ENCODE measurements at regions not wholly inside any gene's neighbourhood (a gene's known extent, or its start where the extent isn't known, plus 50 kb on each side); places are given as distances from the start of the nearest gene placed in this dataset.
A peak's percentile ranks its signal among the peaks of the same experiment; 100 is the strongest.

GRCh38 chr14:22149058-22149457 is 440.0 kb downstream of the DAD1 start:
- WGBS, 2 donors: 91% methylated on average over 3 of the region's 3 CpGs
- H3K4me1 ChIP-seq: no peaks in the 10 kb centered on the region
- H3K27ac ChIP-seq: no peak overlapping the region
- no peaks in the 10 kb centered on the region for H3K9me3 ChIP-seq
- intact Hi-C loops (cut with DNase I): no loop called here
- H3K36me3 ChIP-seq: no peaks in the 10 kb centered on the region
- no peak for DNase-seq
- no peaks in the 10 kb centered on the region for H3K27me3 ChIP-seq
- no peak overlapping the region for H3K4me3 ChIP-seq (replicated peaks in 1 of 3)
- no peak for TF ChIP-seq POLR2A (IDR thresholded peaks at IDR 0.05)
- no peak for TF ChIP-seq CTCF (IDR thresholded peaks at IDR 0.05)

GRCh38 chr14:22147716-22148115 is 441.3 kb downstream of the DAD1 start:
- Histone ChIP-seq H3K27me3 (no peaks in the 10 kb centered on the region), H3K36me3 (no peaks in the 10 kb centered on the region), H3K4me3 (replicated peaks in 1 of 3) (no peak overlapping the region), H3K27ac (no peak overlapping the region), H3K4me1 (no peaks in the 10 kb centered on the region), H3K9me3 (no peaks in the 10 kb centered on the region)
- TF ChIP-seq CTCF (IDR thresholded peaks at IDR 0.05) (no peak), POLR2A (IDR thresholded peaks at IDR 0.05) (no peak)
- intact Hi-C loops (cut with DNase I): no loop called here
- DNase-seq: no peak
- 81 to 84% methylated on average over 3 of the region's 3 CpGs for WGBS, 2 donors

GRCh38 chr14:22143363-22143762 is 445.7 kb downstream of the DAD1 start:
- Histone ChIP-seq H3K36me3 (no peaks in the 10 kb centered on the region), H3K27ac (no peak overlapping the region), H3K9me3 (no peaks in the 10 kb centered on the region), H3K4me3 (replicated peaks in 1 of 3) (no peak overlapping the region), H3K27me3 (no peaks in the 10 kb centered on the region), H3K4me1 (no peaks in the 10 kb centered on the region)
- intact Hi-C loops (cut with DNase I): no loop called here
- no peak for TF ChIP-seq CTCF (IDR thresholded peaks at IDR 0.05)
- TF ChIP-seq POLR2A (IDR thresholded peaks at IDR 0.05): no peak
- no peak for DNase-seq
- 91 to 92% methylated on average over 2 of the region's 2 CpGs for WGBS, 2 donors

- TF ChIP-seq POLR2A (IDR thresholded peaks at IDR 0.05) (no peak), CTCF (IDR thresholded peaks at IDR 0.05) (no peak)
- Histone ChIP-seq H3K4me1 (no peaks in the 10 kb centered on the region), H3K9me3 (no peaks in the 10 kb centered on the region), H3K27me3 (no peaks in the 10 kb centered on the region), H3K27ac (no peak overlapping the region), H3K4me3 (replicated peaks in 1 of 3) (no peak overlapping the region), H3K36me3 (no peaks in the 10 kb centered on the region)
- intact Hi-C loops (cut with DNase I): no loop called here
- WGBS, 2 donors: 73 to 85% methylated on average over 4 of the region's 4 CpGs
- DNase-seq: no peak
Observed at GRCh38 chr14:22140633-22141032, 448.4 kb downstream of the DAD1 start.

GRCh38 chr14:22131749-22132476 is 457.1 kb downstream of the DAD1 start:
- Histone ChIP-seq H3K27me3 (no peaks in the 10 kb centered on the region), H3K36me3 (no peaks in the 10 kb centered on the region), H3K9me3 (no peaks in the 10 kb centered on the region), H3K4me3 (replicated peaks in 1 of 3) (no peak overlapping the region), H3K4me1 (no peaks in the 10 kb centered on the region), H3K27ac (no peak overlapping the region)
- TF ChIP-seq POLR2A (IDR thresholded peaks at IDR 0.05) (no peak), CTCF (IDR thresholded peaks at IDR 0.05) (peak in 1 of 6 experiments; percentile 16)
- intact Hi-C loops (cut with DNase I): no loop called here
- WGBS, 2 donors: 74 to 81% methylated on average over 4 of the region's 4 CpGs
- DNase-seq: no peak
